Panc1 (cell line): ENCODE measurements at regions not wholly inside any gene's neighbourhood (a gene's known extent, or its start where the extent isn't known, plus 50 kb on each side); places are given as distances from the start of the nearest gene placed in this dataset.

Experiments used
- POLR2AphosphoS5 ChIP-seq: IDR thresholded peaks from 2 replicates; pipeline ENCODE4 v1.6.1; 2012; ENCODE audit warnings: mild to moderate bottlenecking, low read depth, low read length, moderate library complexity
- SIN3A ChIP-seq: IDR thresholded peaks from 2 replicates; pipeline ENCODE4 v1.6.1; 2012; ENCODE audit warnings: low read depth, mild to moderate bottlenecking, low read length, moderate library complexity, borderline replicate concordance; ENCODE audit not compliant: insufficient read depth
- TF ChIP-seq, protein P1 (sequence below): fragments of 450-650 bp; IDR thresholded peaks from 2 replicates; pipeline ENCODE4 v1.5.1; 2017; ENCODE audit warnings: mild to moderate bottlenecking

DNA sequence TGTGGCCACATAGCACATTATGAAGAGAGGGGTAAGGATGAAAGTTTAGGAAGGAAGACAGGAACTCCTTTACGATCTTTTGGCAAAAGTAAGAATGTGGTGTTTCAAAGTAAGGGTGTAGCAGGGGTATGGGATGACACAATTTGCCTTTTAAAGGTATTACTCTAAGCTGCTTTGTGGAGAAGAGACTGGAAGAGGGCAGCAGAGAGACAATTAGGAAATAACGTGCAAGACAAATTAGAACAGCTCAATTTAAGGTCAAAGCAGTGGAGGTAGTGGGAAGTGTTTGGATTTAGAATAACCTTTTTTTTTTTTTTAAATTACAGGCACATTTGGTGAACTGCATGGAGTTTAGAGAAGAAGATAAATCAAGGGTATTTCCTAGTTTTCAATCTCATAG, 342.6 kb downstream of the NOVA1 start:
- TF ChIP-seq SIN3A (no peak), POLR2AphosphoS5 (no peak)
- TF ChIP-seq, protein P1, sequence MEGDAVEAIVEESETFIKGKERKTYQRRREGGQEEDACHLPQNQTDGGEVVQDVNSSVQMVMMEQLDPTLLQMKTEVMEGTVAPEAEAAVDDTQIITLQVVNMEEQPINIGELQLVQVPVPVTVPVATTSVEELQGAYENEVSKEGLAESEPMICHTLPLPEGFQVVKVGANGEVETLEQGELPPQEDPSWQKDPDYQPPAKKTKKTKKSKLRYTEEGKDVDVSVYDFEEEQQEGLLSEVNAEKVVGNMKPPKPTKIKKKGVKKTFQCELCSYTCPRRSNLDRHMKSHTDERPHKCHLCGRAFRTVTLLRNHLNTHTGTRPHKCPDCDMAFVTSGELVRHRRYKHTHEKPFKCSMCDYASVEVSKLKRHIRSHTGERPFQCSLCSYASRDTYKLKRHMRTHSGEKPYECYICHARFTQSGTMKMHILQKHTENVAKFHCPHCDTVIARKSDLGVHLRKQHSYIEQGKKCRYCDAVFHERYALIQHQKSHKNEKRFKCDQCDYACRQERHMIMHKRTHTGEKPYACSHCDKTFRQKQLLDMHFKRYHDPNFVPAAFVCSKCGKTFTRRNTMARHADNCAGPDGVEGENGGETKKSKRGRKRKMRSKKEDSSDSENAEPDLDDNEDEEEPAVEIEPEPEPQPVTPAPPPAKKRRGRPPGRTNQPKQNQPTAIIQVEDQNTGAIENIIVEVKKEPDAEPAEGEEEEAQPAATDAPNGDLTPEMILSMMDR, result no peak
